ENCODE measurements at regions not wholly inside any gene's neighbourhood (a gene's known extent, or its start where the extent isn't known, plus 50 kb on each side); places are given as distances from the start of the nearest gene placed in this dataset.

GRCh38 chr7:113200281-113200680 is 81.9 kb upstream of the SMIM30 start:
- no peak for TF ChIP-seq CTCF (IDR thresholded peaks at IDR 0.05)
- no peak for TF ChIP-seq POLR2A (IDR thresholded peaks at IDR 0.05)

All from thyroid gland (tissue), 4 donors.